Endothelial cell of umbilical vein (primary cell): ENCODE measurements at regions not wholly inside any gene's neighbourhood (a gene's known extent, or its start where the extent isn't known, plus 50 kb on each side); places are given as distances from the start of the nearest gene placed in this dataset.

Experiments used
- BruUV-seq: library from RNA; stranded (reverse); fragments of 400-500 nt; replicated peaks from 2 replicates; lab custom pipeline; 2021; lab: Mats Ljungman, UMichigan
- CTCF ChIA-PET: fragments of 300-600, 350-600 bp; sonication (Branson Sonifier 250); formaldehyde crosslinking; loops from one replicate; lab custom pipeline; 2021; ENCODE audit warnings: antibody characterized with exemption, inconsistent platforms; lab: Charles Lee
- POLR2A ChIA-PET: fragments of 300-600, 350-600 bp; sonication (Branson Sonifier 250); formaldehyde crosslinking; loops from one replicate; lab custom pipeline; 2021; ENCODE audit warnings: antibody characterized with exemption, inconsistent platforms; lab: Charles Lee
- DNase-seq: peaks from one replicate; pipeline ENCODE4 v3.0.0-alpha.2; 2011; ENCODE audit warnings: low read depth, low spot score
- FAIRE-seq: peaks from 2 replicates; lab custom pipeline; 2011; peaks lifted over from hg19 to GRCh38; lab: Jason Lieb, UNC
- H2AFZ ChIP-seq: 2 replicates; pipeline ENCODE4 v1.6.0; 2012; ENCODE audit warnings: low read depth, low read length, control low read depth, inconsistent platforms
- H3K27ac ChIP-seq: 2 replicates; pipeline ENCODE4 v1.5.1; 2011; ENCODE audit warnings: low read depth, mild to moderate bottlenecking, control low read depth, low read length, moderate library complexity; ENCODE audit not compliant: insufficient read depth
- H3K27me3 ChIP-seq, 2 experiments: 2 replicates each; pipeline versions ENCODE4 v1.6.0 to v1.6.1; 2011; ENCODE audit warnings: low read length in 2 of 2, mixed read lengths in 1 of 2; ENCODE audit not compliant: control insufficient read depth in 2 of 2, insufficient read depth in 2 of 2
- H3K36me3 ChIP-seq, 2 experiments: 2 replicates in 1 of 2; 3 replicates in 1 of 2; pipeline ENCODE4 v1.5.1; 2011; ENCODE audit warnings: low read length in 2 of 2, mild to moderate bottlenecking in 1 of 2, moderate library complexity in 1 of 2; ENCODE audit not compliant: control insufficient read depth in 2 of 2, insufficient read depth in 2 of 2; ENCODE audit errors: extremely low read depth in 1 of 2
- H3K4me1 ChIP-seq: 3 replicates; pipeline ENCODE4 v1.5.1; 2011; ENCODE audit warnings: mild to moderate bottlenecking, low read length; ENCODE audit not compliant: control insufficient read depth, insufficient read depth; ENCODE audit errors: extremely low read depth
- H3K4me2 ChIP-seq: 2 replicates; pipeline ENCODE4 v1.6.1; 2011; ENCODE audit warnings: low read length, control low read depth, mixed read lengths; ENCODE audit not compliant: insufficient read depth
- H3K4me3 ChIP-seq, 3 experiments: fragments of 200-600 bp in 1 of 3; sonication (generic), shearing (Covaris generic) in 1 of 3; replicated peaks in 1 of 3; 2 replicates each; pipeline ENCODE4 v1.5.1; 2011 to 2016; ENCODE audit warnings: control low read depth in 3 of 3, low read length in 3 of 3, mild to moderate bottlenecking in 2 of 3, inconsistent platforms in 1 of 3, low read depth in 1 of 3, moderate library complexity in 1 of 3; ENCODE audit not compliant: insufficient read depth in 1 of 3
- H3K79me2 ChIP-seq: 2 replicates; pipeline ENCODE4 v1.6.0; 2012; ENCODE audit warnings: low read length, inconsistent platforms; ENCODE audit not compliant: control insufficient read depth, insufficient read depth
- H3K9ac ChIP-seq: replicated peaks from 2 replicates; pipeline ENCODE3; 2011; ENCODE audit warnings: low read length, control low read depth; ENCODE audit not compliant: insufficient read depth; ENCODE audit errors: extremely low read depth
- H3K9me1 ChIP-seq: replicated peaks from 3 replicates; pipeline ENCODE4 v1.6.0; 2011; ENCODE audit warnings: mild to moderate bottlenecking, low read length; ENCODE audit not compliant: control insufficient read depth, insufficient read depth; ENCODE audit errors: extremely low read depth
- H3K9me3 ChIP-seq: replicated peaks from 2 replicates; pipeline ENCODE4 v1.5.1; 2012; ENCODE audit warnings: low read length, inconsistent platforms; ENCODE audit not compliant: control insufficient read depth, insufficient read depth
- H4K20me1 ChIP-seq: replicated peaks from 2 replicates; pipeline ENCODE3; 2011; ENCODE audit warnings: mild to moderate bottlenecking, low read length; ENCODE audit not compliant: control insufficient read depth, insufficient read depth; ENCODE audit errors: extremely low read depth
- EZH2 ChIP-seq: IDR thresholded peaks from 2 replicates; pipeline ENCODE4 v1.6.1; 2012; ENCODE audit warnings: borderline replicate concordance, low read depth, mild to moderate bottlenecking, moderate library complexity, low read length, inconsistent platforms; ENCODE audit not compliant: severe bottlenecking
- FOS ChIP-seq: IDR thresholded peaks from 2 replicates; pipeline ENCODE4 v1.6.1; 2011; ENCODE audit warnings: mild to moderate bottlenecking, low read length, moderate library complexity, borderline replicate concordance; ENCODE audit not compliant: insufficient read depth
- GATA2 ChIP-seq: IDR thresholded peaks from 2 replicates; pipeline ENCODE4 v1.7.0; 2011; ENCODE audit warnings: low read depth, mild to moderate bottlenecking, moderate library complexity, mixed read lengths, low read length; ENCODE audit not compliant: insufficient read length, insufficient read depth
- JUN ChIP-seq: IDR thresholded peaks from 2 replicates; pipeline ENCODE4 v1.6.1; 2011; ENCODE audit warnings: borderline replicate concordance, low read depth; ENCODE audit not compliant: insufficient read length, insufficient read depth
- MYC ChIP-seq: IDR thresholded peaks from one replicate; pipeline ENCODE4 v1.6.1; 2011; ENCODE audit warnings: mild to moderate bottlenecking, low read depth, low read length
- POLR2A ChIP-seq: IDR thresholded peaks from 2 replicates; pipeline ENCODE4 v1.6.1; 2012; ENCODE audit warnings: low read depth, mild to moderate bottlenecking, control low read depth, low read length
- POLR2AphosphoS5 ChIP-seq: IDR thresholded peaks from 2 replicates; pipeline ENCODE4 v1.6.1; 2012; ENCODE audit warnings: low read depth, mild to moderate bottlenecking, control low read depth, low read length, moderate library complexity; ENCODE audit not compliant: insufficient read depth
- dilution Hi-C: fragments of 300-500 bp; cut with MboI; formaldehyde crosslinking; loops from one replicate; pipeline ENCODE4 v1.15.0; 2019; ENCODE audit warnings: low sequenced_read_pairs; ENCODE audit not compliant: extremely low pct_ligation_motif_present
- intact Hi-C: fragments of 100-400 bp; cut with micrococcal nuclease; formaldehyde crosslinking; loops from one replicate; pipeline ENCODE4 v1.10.0; 2022
- TF ChIP-seq, protein P1 (sequence below), 2 donors: IDR thresholded peaks; 1 replicate in 1 of 2; 2 replicates in 1 of 2; pipeline ENCODE4 v1.5.1; 2011; ENCODE audit warnings: low read length in 2 of 2, mild to moderate bottlenecking in 2 of 2, moderate library complexity in 2 of 2, control low read depth in 1 of 2, inconsistent platforms in 1 of 2, low read depth in 1 of 2; ENCODE audit not compliant: insufficient read depth in 1 of 2; ENCODE audit errors: extremely low read depth in 1 of 2
- TF ChIP-seq, protein P2 (sequence below): IDR thresholded peaks from 2 replicates; pipeline ENCODE4 v1.6.1; 2011; ENCODE audit not compliant: insufficient read depth, insufficient read length

DNA sequence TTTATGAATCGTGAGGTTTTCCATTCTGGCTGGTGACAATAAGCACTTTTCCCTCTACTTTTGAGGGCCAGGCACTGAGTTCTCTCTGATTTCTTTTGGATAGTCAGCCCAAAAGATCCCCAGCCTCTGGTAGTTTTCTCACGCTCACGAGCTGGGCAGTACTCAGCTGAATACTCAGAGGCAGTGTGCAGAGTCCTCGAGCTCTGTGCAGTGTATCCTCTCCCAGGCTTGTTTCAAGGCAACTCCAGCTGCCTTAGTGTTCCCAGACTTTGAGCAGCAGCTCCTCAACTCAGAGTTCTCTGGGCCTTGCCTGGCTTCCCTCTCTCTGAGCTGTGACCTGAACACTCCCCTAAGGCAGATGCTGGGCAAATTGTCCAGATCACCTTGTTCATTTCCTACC is 59.1 kb upstream of the IQSEC1 start:
- no peak overlapping the region for H2AFZ ChIP-seq
- dilution Hi-C loops (no loop called here), intact Hi-C loops (no loop called here)
- ChIA-PET CTCF (interaction anchor here (0.6 to 1.4 kb wide), 2 partner anchors 40 to 86 kb away, joined by 3 to 8 read pairs; no protein-coding TSS in a partner anchor), POLR2A (no interaction called here)
- H3K27ac ChIP-seq = no peak overlapping the region
- no peak overlapping the region for H3K4me3 ChIP-seq
- H3K9me3 ChIP-seq = no peaks in the 10 kb centered on the region
- no TSS peak for BruUV-seq
- H3K4me2 ChIP-seq = no peak overlapping the region
- H3K79me2 ChIP-seq = no peaks in the 10 kb centered on the region
- no peak for FAIRE-seq
- H4K20me1 ChIP-seq = no peaks in the 10 kb centered on the region
- no peaks in the 10 kb centered on the region for H3K27me3 ChIP-seq
- TF ChIP-seq EZH2 (no peak), JUN (no peak), POLR2A (no peak), FOS (no peak), POLR2AphosphoS5 (no peak), MYC (no peak), GATA2 (no peak)
- TF ChIP-seq, protein P1, sequence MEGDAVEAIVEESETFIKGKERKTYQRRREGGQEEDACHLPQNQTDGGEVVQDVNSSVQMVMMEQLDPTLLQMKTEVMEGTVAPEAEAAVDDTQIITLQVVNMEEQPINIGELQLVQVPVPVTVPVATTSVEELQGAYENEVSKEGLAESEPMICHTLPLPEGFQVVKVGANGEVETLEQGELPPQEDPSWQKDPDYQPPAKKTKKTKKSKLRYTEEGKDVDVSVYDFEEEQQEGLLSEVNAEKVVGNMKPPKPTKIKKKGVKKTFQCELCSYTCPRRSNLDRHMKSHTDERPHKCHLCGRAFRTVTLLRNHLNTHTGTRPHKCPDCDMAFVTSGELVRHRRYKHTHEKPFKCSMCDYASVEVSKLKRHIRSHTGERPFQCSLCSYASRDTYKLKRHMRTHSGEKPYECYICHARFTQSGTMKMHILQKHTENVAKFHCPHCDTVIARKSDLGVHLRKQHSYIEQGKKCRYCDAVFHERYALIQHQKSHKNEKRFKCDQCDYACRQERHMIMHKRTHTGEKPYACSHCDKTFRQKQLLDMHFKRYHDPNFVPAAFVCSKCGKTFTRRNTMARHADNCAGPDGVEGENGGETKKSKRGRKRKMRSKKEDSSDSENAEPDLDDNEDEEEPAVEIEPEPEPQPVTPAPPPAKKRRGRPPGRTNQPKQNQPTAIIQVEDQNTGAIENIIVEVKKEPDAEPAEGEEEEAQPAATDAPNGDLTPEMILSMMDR (IDR thresholded peaks at IDR 0.05; ENCODE audit: extremely low read depth in 1 of 2, insufficient read depth in 1 of 2, low read depth in 1 of 2, low read length in 2 of 2) = no peak
- TF ChIP-seq, protein P2, sequence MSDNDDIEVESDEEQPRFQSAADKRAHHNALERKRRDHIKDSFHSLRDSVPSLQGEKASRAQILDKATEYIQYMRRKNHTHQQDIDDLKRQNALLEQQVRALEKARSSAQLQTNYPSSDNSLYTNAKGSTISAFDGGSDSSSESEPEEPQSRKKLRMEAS = no peak
- H3K9me1 ChIP-seq = no peaks in the 10 kb centered on the region
- H3K4me1 ChIP-seq = no peaks in the 10 kb centered on the region
- H3K9ac ChIP-seq = no peak overlapping the region
- H3K36me3 ChIP-seq = no peaks in the 10 kb centered on the region
- no peak for DNase-seq
